Right cardiac atrium (tissue), 5 donors: ENCODE measurements at regions not wholly inside any gene's neighbourhood (a gene's known extent, or its start where the extent isn't known, plus 50 kb on each side); places are given as distances from the start of the nearest gene placed in this dataset.

ENCODE experiments used
- ATAC-seq, 2 donors: fragments of 200-7000 bp; cut with Tn5 transposase; one replicate each; pipeline versions ENCODE4 v1.8.0 to v1.9.1; 2020; ENCODE audit warnings: moderate library complexity in 2 of 2, mild to moderate bottlenecking in 1 of 2
- DNase-seq, 3 donors: peaks; one replicate each; pipeline ENCODE4 v3.0.0-alpha.2; 2020
- H3K27ac ChIP-seq: one replicate; pipeline ENCODE4 v1.5.1; 2013; ENCODE audit warnings: mild to moderate bottlenecking, low read length, control low read depth, moderate library complexity
- H3K27me3 ChIP-seq: one replicate; pipeline ENCODE4 v1.6.1; 2013; ENCODE audit not compliant: control insufficient read depth, insufficient read depth
- H3K4me1 ChIP-seq: one replicate; pipeline ENCODE4 v1.6.1; 2013; ENCODE audit warnings: low read length; ENCODE audit not compliant: control insufficient read depth, insufficient read depth
- H3K4me3 ChIP-seq: one replicate; pipeline ENCODE4 v1.5.1; 2013; ENCODE audit warnings: low read length, control low read depth
- H3K9me3 ChIP-seq: one replicate; pipeline ENCODE4 v1.6.1; 2013; ENCODE audit warnings: low read length; ENCODE audit not compliant: control insufficient read depth
- WGBS: extraction: QIAGEN DNeasy Blood & Tissue Kit; methylation state at CpG from one replicate; pipeline ENCODE4 v1.1.7; 2013; 5-methylcytosine and 5-hydroxymethylcytosine counted together
- intact Hi-C, 4 donors: fragments of 100-400 bp; cut with DNase I; formaldehyde crosslinking; loops; one replicate each; pipeline versions ENCODE4 v1.11.0 to v1.14.0; 2022 to 2023
- donor health status: healthy with polysubstance abuse.
- donor health status: DM: no; HTN: yes; CAD: no.
- donor health status: DM: no; HTN: no; CAD: no.
- donor health status: DM: no; HTN: yes; CAD: no; lungs with severe emphysema.
- donor health status: DM: yes; HTN: yes; CAD: no.

DNA sequence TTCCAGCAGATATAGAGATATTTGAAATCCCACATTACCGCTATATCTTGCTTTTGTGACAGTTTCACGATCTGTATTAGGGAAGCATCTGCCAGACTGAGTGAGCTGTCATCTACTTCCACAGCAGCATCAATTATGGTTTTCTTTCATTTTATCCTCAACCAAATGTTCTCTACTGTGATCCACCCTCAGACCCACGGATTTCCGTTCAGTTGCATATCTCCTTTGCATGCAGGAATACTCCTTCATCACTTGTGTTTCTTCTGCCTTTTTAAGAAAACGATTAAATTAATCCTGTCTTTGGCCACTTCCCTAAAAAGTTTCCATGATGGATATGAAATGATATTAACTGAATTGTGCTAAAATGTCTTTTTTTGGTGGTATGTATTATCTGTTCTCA lies 262.1 kb upstream of the ADGRB3 start:
- WGBS, result 75% methylated on average over 5 of the region's 5 CpGs
- Histone ChIP-seq H3K4me1 (no peaks in the 10 kb centered on the region), H3K27me3 (no peaks in the 10 kb centered on the region), H3K9me3 (no peaks in the 10 kb centered on the region), H3K27ac (no peak overlapping the region), H3K4me3 (no peak overlapping the region)
- DNase-seq, result no peak
- no peak for ATAC-seq
- intact Hi-C loops, result no loop called here

DNA sequence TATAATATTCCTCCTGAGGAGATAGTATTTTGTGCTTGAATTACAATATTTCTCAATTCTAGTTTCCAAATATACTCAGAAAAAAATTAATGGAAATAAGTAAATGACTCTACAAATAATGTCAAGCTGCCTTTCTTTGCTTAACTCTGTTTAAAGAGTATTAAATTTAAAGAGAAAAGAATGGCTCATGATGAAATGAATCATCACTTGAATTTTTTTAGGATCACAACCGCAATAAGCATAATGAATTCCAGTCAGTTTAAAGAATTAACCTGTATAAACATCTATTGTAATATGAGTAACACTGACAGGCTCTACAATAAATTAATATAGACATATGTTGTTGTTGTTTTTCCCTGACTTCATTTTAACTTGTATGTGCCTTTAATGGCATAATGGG lies 266.2 kb upstream of the ADGRB3 start:
- ATAC-seq (no peak), DNase-seq (no peak)
- Histone ChIP-seq H3K9me3 (no peaks in the 10 kb centered on the region), H3K27me3 (no peaks in the 10 kb centered on the region), H3K27ac (no peak overlapping the region), H3K4me3 (no peak overlapping the region), H3K4me1 (no peaks in the 10 kb centered on the region)
- intact Hi-C loops, result no loop called here
- WGBS, result 86% methylated on average over 1 of the region's 1 CpG

DNA sequence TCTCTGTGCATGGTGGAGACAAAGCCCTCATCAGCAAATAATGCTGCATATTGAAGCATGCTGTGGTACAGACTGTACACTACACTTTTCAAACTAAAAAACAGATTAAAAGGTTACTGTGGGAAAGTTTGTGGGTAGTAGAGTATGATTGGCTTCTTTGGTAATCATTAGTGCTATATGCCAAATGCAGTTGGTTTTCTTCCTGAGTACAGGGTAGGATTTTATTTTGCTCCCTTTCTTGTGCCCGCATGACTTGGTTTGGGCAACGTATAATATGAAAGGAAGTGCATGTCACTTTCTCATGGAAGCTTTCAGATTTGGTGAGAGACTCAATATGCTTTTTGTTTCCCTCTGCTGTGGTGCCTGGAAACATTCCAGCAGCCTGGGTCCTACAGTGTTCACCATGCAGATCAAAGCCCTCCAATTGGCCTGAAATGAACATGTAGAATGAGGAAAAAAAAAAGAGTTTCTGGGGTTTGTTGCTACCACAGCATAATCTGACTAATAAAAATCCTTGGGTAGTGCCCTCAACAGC lies 270.7 kb upstream of the ADGRB3 start:
- H3K9me3 ChIP-seq, result no peaks in the 10 kb centered on the region
- H3K27ac ChIP-seq, result no peak overlapping the region
- no peak for ATAC-seq
- H3K27me3 ChIP-seq, result no peaks in the 10 kb centered on the region
- DNase-seq, result no peak
- intact Hi-C loops, result no loop called here
- 63% methylated on average over 2 of the region's 2 CpGs for WGBS
- H3K4me1 ChIP-seq, result no peaks in the 10 kb centered on the region
- no peak overlapping the region for H3K4me3 ChIP-seq

DNA sequence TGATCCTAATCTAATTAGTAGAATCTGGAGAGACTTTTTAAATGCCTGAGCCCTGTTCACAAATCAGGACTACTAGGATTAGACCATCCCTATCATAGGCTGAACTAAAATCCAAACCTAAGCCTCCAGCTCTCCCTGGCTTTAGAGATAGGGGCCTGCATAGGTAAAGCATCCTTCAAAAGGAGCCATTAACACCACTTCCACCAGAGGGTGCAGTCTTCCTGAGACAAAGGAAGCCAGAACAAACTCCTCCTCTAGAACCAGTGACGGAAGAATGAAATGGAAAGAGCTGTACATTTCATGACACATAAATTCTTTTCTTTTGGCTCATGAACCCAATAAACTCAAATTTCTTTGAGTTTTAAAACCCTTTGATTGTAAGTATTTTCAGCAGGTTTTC lies 291.2 kb upstream of the ADGRB3 start:
- WGBS, result 27% methylated on average over 1 of the region's 1 CpG
- no peaks in the 10 kb centered on the region for H3K27me3 ChIP-seq
- DNase-seq (no peak), ATAC-seq (no peak)
- no peak overlapping the region for H3K27ac ChIP-seq
- no peaks in the 10 kb centered on the region for H3K4me1 ChIP-seq
- no peak overlapping the region for H3K4me3 ChIP-seq
- H3K9me3 ChIP-seq, result no peaks in the 10 kb centered on the region
- intact Hi-C loops, result no loop called here

DNA sequence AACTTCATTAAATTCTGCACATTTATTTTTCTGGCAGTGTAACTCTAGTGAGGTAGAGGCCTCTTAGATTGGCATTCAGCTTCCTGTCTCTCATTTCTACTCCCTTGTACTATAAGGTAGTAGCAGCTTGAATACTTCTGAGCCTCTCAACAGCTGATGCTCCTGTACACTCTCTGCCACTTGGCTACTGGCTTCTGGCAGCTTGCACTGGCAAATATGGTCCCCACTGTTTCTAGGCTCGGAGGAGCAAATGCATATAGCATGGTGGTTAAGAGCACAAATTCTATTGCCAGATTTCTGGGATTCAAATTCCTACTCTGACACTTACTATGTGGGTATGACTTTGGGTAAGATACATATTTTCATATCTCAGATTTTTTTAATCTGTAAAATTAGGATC lies 292.8 kb upstream of the ADGRB3 start:
- Histone ChIP-seq H3K9me3 (no peaks in the 10 kb centered on the region), H3K27me3 (no peaks in the 10 kb centered on the region), H3K4me1 (no peaks in the 10 kb centered on the region), H3K4me3 (no peak overlapping the region), H3K27ac (no peak overlapping the region)
- 48% methylated on average over 1 of the region's 1 CpG for WGBS
- ATAC-seq, result no peak
- intact Hi-C loops, result no loop called here
- DNase-seq, result no peak

DNA sequence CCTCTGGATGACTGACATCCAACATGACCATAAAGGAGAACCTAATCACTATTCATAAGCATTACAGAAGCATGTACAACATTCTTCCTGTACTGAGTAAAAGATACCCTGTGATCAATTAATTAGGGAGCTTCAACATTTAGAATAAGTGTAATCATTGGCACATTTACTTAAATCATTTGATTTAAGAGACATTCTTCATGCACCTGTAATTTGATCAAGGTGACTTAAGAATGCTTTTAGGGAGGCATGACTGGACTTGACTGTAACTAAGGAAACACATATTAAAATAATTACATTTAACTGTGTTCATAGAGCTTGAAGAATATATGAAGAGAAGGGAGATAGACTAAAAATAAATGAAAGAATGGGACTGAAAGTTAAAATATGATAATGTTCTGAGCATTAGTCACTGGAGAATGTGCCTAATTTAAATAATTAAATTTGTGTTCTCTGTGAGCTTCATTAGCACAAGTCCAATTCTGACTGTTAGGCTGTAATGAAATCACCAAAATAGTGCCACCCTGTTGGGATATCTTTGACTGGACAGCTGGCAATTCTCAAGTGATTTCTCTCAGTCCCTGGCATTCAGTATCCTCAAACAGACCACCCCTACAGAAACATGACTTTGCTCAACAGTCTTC lies 295.5 kb upstream of the ADGRB3 start:
- Histone ChIP-seq H3K27ac (no peak overlapping the region), H3K9me3 (no peaks in the 10 kb centered on the region), H3K4me1 (no peaks in the 10 kb centered on the region), H3K27me3 (no peaks in the 10 kb centered on the region), H3K4me3 (no peak overlapping the region)
- no peak for DNase-seq
- no peak for ATAC-seq
- intact Hi-C loops, result no loop called here

DNA sequence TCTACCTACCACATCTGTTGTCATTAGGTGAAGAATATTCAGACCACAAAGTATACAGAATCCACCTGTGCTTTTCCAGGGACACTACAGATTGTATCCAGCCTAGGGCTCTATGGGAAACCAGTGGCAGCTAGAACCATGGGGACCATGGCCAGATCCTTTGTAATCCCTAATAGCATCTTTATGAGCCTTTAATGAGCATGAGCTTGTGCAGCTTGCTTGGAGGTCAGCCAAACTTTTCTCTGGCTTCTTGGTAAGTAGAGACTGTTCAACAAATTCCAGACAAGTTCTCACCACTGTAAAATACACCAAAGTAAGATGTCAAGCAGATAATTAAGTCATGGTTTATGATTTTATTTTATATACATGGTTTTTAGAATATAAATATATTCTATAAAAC lies 301.6 kb upstream of the ADGRB3 start:
- no peak for ATAC-seq
- intact Hi-C loops, result no loop called here
- H3K9me3 ChIP-seq, result no peaks in the 10 kb centered on the region
- no peaks in the 10 kb centered on the region for H3K27me3 ChIP-seq
- H3K4me1 ChIP-seq, result no peaks in the 10 kb centered on the region
- H3K4me3 ChIP-seq, result no peak overlapping the region
- DNase-seq, result no peak
- H3K27ac ChIP-seq, result no peak overlapping the region

DNA sequence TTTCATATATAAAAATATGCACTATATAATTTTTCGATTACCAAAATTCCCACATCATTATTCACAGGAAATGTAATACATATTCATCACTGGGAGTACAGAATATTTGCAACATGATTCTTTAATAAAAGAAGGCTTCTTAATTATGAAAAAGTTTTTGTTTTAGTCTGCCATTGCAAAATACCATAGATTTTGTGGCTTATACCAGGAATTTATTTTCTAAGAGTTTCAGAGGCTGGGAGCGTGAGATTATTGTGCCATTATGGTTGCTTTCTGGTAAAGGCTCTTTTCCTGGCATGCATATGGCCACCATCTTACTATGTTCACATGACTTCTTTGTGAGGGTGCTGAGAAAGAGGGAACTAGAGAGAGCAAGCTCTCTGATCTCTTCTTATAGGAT lies 306.9 kb upstream of the ADGRB3 start:
- no peak for DNase-seq
- H3K4me1 ChIP-seq, result no peaks in the 10 kb centered on the region
- H3K27me3 ChIP-seq, result no peaks in the 10 kb centered on the region
- no peaks in the 10 kb centered on the region for H3K9me3 ChIP-seq
- ATAC-seq, result no peak
- no peak overlapping the region for H3K27ac ChIP-seq
- WGBS, result 84% methylated on average over 2 of the region's 2 CpGs
- intact Hi-C loops, result no loop called here
- no peak overlapping the region for H3K4me3 ChIP-seq

GRCh38 chr6:68326762-68327161 lies 308.3 kb upstream of the ADGRB3 start:
- Histone ChIP-seq H3K9me3 (no peaks in the 10 kb centered on the region), H3K4me3 (no peak overlapping the region), H3K4me1 (no peaks in the 10 kb centered on the region), H3K27me3 (no peaks in the 10 kb centered on the region), H3K27ac (no peak overlapping the region)
- intact Hi-C loops, result no loop called here
- 71% methylated on average over 4 of the region's 4 CpGs for WGBS
- no peak for ATAC-seq
- no peak for DNase-seq

DNA sequence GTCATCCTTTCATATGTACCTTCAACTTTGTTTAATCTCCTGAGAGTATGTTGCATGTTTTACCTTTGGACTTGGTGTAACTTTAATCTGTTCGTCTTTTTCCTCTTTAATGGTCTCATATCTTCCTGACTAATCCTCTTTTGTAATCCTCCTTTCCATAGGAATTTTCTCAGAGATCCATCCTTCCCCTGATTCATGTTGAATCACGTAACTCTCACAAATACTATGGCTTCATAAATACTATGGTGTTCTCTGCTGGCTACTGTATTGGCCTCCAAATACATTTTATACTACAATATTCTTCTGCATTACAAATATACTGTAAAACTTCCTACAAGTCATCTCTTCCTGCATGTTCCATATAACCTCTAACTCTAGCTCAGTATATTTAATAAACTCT lies 317.7 kb upstream of the ADGRB3 start:
- intact Hi-C loops, result no loop called here
- H3K9me3 ChIP-seq, result no peaks in the 10 kb centered on the region
- ATAC-seq (no peak), DNase-seq (no peak)
- H3K4me1 ChIP-seq, result no peaks in the 10 kb centered on the region
- H3K4me3 ChIP-seq, result no peak overlapping the region
- WGBS, result 48% methylated on average over 2 of the region's 2 CpGs
- H3K27ac ChIP-seq, result no peak overlapping the region
- no peaks in the 10 kb centered on the region for H3K27me3 ChIP-seq

GRCh38 chr6:68313911-68314310 lies 321.2 kb upstream of the ADGRB3 start:
- H3K4me1 ChIP-seq, result no peaks in the 10 kb centered on the region
- WGBS, result 57% methylated on average over 1 of the region's 1 CpG
- no peaks in the 10 kb centered on the region for H3K9me3 ChIP-seq
- no peaks in the 10 kb centered on the region for H3K27me3 ChIP-seq
- ATAC-seq, result no peak
- H3K27ac ChIP-seq, result no peak overlapping the region
- DNase-seq, result no peak
- no peak overlapping the region for H3K4me3 ChIP-seq
- intact Hi-C loops, result no loop called here

DNA sequence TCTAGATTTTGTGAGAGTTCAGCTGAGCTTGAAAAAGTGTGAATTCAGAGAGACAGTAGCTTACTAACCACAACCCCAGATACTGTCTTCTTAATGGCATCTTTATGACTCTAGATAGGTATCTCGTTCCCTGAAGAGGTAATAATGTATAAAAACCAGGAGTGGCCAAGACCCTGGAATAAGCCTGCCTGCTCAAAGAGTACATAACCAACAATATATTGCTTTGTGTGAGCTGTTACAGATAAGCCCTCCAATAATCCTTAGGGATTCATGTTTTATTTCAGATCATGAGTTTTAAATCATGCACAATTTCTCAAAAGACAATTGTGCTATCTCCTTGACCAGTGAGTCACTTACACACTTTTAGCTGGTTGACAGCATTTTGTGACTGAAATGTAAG lies 327.8 kb upstream of the ADGRB3 start:
- no peaks in the 10 kb centered on the region for H3K4me1 ChIP-seq
- ATAC-seq (no peak), DNase-seq (no peak)
- no peaks in the 10 kb centered on the region for H3K27me3 ChIP-seq
- H3K9me3 ChIP-seq, result no peaks in the 10 kb centered on the region
- no peak overlapping the region for H3K27ac ChIP-seq
- H3K4me3 ChIP-seq, result no peak overlapping the region
- WGBS, result 41% methylated on average over 1 of the region's 1 CpG
- intact Hi-C loops, result no loop called here
